ENCODE measurements at regions not wholly inside any gene's neighbourhood (a gene's known extent, or its start where the extent isn't known, plus 50 kb on each side); places are given as distances from the start of the nearest gene placed in this dataset.

DNA sequence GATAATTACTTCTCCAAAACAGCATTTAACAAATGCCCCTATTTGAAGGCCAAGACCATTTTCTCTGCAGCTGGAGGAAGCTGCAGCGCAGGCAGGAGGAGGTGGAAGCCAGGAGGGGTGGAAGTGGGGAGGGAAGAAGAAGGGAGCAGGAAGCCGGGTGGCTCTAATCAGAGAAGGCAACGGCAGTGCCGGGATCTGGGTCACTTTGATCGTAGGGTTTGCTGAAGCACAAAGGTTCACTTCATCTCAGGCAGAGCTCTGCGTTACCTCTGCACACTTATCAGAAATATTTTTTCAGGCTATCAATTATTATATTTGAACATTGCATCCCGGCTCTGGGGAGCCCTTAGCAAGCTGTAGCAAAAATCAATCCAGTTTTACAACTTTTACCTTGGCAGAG lies 315.8 kb upstream of the POU3F3 start:
- TF ChIP-seq POLR2A (IDR thresholded peaks at IDR 0.05; ENCODE audit: low read length) (no peak), GATA1 (IDR thresholded peaks at IDR 0.05; ENCODE audit: low read depth, low read length) (no peak)
